COR-L47 (cell line): ENCODE measurements at regions not wholly inside any gene's neighbourhood (a gene's known extent, or its start where the extent isn't known, plus 50 kb on each side); places are given as distances from the start of the nearest gene placed in this dataset.
"Not testable (repeated sequence)": the region's sequence is repeated elsewhere in the genome, so short reads cannot be mapped to it uniquely, and the experiment has no call there.

ENCODE experiments used
- DNase-seq: peaks from one replicate; lab custom pipeline; 2025; lab: John Stamatoyannopoulos, UW

DNA sequence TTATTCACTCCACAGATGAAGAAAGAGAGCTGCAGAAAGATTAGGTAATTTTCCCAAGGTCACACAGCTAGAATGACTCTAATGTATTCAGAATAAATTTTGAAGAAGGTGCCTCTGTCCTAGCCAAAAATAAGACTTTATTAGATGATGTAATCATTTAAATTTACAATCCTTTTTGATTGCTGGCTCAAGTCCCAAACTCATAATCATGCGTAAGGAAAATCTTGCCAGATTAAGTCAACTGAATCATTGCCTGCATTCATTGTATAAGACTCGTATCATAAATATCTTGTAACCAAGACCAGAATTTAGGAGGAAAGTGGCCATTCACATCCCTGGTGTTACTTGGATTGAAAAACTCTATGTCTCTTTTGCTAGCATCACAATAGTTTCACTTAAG is 53.1 kb upstream of the STK39 start:
- no peak for DNase-seq

DNA sequence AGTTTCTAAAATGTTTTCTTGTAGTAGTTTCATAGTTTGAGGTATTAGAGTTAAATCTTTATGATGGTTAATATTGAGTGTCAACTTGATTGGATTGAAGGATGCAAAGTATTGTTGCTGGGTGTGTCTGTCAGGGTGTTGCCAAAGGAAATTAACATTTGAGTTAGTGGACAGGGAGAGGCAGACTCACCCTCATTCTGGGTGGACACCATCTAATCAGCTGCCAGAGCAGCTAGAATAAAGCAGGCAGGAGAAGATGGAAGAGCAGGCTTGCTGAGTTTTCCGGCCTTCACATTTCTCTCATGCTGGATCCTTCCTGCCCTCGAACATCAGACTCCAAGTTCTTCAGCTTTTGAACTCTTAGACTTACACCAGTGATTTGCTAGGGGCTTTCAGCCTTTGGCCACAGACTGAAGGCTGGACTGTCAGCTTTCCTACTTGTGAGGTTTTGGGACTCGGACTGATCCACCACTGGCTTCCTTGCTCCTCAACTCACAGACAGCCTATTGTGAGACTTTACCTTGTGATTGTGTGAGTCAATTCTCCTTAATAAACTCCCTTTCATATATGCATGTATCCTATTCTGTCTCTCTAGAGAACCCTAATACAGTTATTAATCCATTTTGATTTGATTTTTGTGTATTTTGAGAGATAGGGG is 56.8 kb upstream of the STK39 start:
- DNase-seq, result no peak

DNA sequence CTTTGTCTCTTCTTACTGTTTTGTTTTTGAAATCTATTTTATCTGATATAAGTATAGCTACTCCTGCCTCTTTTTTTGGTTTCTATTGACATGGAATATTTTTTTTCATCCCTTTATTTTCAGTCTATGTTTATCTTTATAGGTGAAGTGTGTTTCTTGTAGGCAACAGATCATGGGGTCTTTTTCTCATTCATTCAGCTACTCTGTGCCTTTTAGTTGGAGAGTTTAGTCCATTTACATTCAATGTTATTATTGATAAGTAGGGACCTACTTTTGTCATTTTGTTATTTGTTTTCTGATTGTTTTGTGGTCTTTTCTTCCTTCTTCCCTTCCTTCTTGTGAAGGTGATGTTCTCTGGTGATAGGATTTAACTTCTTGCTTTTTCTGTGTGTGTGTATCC is 60.0 kb upstream of the STK39 start:
- no peak for DNase-seq

DNA sequence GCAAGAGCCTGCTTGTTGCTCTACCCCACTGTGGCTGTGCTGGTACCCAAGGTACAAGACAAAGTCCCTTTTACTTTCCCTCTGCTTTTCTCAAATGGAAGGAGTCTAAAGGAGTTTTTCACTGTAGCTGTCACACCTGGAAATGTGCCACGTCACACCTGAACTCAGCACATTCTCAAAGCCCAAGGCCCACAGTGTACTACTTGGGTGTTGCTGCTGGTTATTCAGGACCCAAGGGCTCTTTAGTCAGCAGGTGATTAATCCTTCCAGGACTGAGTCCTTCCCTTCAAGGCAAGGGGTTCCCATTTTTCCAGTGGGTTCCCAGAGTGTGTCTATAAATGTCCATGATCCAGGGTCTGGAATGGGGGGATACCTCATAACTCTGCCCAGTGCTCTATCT is 63.2 kb upstream of the STK39 start:
- no peak for DNase-seq

DNA sequence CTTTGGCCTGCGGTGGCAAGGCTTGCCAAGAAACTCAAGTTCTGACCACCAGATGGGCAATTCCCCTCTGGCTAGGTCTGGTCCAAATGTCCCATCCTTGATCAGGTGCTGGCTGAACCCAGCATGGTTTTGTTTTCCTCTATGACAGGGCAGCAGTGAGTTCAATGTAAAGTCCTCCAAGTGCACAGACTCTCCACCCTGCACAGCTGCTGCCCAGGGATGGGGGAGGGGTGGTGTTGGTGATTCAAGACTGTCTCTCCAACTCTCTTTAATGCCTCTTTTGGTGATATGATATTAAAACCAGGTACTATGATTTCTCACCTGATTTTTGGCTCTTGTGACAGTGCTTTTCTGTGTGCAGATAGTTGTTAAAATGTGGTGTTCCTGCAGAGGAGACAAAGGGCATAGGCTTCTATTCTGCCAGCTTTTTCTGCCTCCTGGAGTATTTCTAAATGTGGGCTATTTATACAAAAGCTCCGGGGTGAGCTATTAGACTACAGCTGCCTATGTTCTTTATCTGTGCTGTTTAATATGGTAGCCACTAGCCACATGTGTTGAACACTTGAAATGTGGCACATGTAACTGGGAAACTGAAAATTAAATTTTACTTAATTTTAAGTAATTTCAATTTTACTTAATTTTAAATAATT is 64.0 kb upstream of the STK39 start:
- peak; percentile 36 for DNase-seq

DNA sequence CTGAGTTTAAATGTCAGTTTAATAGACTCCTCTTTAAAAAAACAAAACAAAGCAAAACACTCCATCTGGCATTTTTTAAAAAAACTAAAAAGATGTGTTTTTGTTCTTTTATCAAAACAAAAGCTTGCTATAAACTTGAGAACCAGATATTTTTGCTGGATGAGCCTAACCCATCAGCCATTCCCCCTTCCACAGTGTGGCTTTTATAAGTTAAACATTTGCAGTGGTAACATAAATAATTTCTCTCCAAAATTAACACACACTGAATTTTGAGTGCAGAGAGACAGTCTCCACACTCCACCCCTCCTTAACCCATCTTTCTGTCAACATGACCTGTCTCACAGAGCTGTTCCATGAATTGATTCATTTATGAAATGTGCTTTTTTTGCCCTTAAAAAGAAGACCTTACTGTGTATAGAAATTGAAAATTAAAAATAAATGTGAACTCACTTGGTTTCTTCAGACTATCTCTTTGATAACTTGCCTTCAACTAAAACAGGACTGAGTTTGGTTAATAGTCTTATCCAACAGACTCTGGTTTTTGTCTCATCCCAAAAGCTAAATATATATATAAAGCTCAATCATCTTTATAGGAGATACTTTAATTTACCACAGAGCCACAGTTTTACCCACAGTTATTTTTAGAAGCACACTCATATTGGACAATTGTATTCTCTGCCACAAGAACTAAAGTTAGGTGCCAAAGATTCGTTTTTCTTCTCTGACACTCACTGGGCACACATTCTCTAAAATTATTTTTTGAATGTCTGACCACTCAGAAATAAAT is 64.8 kb upstream of the STK39 start:
- no peak for DNase-seq

DNA sequence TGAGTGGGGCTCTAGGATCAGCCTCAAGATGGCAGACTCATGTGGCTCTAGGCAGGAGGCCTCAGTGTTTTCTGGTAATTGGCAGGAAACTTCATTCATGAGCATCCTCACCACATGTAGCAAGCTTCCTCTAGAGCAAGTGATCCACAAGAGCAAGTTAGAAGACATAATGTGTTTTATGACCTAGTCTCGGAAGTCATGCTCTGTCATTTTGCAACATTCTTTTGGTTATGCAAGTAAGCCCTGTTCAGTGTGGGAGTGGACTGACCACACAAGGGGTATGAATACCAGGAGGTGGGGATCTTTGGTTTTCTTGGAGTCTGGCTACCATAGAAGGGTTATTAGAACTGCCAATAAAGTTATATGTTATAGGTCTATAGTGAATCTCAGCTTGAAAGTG is 66.8 kb upstream of the STK39 start:
- DNase-seq, result no peak

DNA sequence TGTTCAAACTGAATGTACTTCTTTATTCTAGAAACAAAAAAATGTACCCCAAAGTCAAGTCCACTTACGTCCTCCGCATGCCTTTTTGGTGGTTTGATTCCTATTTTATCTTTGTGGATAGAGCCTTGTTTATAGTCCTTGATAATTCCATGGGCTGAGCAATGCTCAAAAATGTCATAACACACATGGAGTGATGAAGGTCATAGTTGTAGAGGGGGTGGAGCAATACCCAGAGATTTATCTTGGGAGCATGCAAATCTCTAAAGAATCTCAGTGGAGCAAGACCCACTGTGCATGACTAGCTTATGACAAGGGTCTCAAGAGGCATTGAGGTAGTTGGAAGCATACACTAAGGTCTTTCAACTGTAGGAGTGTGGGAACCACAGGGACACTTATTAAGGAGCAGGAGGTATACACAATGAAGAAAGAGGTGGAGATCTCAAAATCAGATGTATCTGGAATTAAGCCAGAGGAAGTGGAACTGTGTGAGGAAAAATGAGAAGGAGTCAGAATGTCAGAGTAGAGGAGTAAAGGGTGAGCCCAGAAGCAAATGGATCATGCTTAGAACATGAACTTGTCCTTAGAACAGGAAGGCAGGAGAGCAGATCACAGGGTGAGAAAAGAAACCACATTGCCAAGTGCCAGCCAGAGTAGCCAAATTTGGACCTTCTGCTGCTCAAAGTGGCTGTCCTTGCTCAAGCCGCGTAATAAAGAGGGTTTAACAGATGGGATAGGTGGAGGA is 68.1 kb upstream of the STK39 start:
- DNase-seq, result no peak

DNA sequence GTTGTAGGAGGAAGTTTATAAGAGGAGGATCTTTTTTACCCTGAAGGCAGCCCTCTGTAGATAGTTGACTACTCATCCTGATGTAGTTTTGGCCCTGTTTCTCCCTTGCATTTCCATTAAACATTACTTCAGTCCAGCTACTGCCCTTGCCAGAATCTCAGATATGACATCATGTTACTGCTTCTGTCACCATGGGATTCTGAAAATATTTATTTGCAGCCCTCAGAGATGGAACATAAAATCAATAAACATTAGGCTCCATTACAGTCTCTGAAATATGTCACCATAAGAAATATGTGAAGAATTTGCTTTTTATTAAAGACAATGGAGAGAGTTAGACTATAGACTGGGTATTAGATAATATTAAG is 68.7 kb upstream of the STK39 start:
- no peak for DNase-seq

DNA sequence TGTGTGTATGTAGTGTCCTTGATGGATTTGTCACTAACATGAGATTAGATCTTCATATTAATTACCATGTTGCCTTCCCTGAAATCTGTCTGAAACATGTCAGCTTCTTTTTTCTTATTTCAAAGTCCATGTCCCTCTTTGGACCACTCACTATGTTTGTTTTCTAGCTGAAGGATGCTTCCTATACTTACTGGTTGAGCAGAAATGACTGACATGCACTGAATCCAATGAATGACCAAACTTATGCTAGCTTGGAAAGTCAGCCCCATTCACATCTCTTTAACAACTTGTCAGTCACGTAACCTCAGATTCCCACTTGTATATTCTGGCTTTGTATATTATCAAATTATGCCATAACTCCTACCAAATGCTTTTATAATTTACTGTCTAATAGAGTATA is 69.9 kb upstream of the STK39 start:
- no peak for DNase-seq

DNA sequence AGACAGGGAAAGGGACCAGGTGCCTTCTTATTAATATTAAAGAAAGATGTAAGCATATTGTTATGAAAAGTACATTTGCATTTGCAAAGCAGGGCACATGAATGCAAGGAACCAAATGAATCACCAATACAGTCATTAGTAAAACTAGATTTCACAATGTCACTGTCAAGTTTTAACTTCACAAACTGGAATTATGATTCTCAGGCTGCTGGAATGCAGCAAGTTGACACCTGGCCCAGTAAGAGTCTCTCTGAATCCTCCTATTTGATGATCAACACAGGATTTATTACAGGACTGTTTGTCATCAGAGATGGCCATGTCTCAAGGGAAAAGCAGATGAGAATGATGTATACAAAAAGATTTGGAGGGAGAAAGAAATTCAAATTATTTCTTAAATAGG is 72.9 kb upstream of the STK39 start:
- DNase-seq, result no peak

DNA sequence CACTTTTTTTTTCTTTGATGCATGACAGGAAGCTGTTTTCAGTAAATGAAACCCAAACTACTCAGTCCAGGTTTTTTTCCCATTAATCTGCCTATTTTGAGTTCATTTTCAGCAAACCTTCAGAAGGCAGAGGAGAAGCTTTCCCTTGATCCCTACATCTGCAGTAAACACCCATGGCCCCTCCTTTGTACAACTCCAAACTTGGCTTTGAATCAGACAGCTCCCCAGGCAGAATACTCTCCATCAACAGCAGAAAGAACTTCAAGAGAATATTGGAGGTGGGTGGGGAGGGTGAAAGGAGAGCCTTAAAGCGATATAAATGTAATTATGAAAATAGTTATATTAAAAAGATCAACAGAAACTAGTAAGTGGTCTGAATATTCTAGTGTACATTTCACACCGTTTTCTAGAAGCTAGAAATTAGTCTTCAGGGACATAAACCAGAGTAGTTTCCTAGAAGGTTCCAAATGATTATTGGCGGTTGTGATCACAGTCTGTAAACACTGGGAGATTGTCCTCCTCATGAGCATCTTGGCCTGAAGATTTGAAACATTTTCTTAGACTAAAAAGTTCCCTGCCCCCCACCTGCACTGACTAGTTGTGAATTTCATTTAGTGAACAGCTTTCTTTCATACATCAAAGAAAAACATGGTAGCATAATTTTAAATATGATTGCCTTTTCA is 75.1 kb upstream of the STK39 start:
- no peak for DNase-seq

DNA sequence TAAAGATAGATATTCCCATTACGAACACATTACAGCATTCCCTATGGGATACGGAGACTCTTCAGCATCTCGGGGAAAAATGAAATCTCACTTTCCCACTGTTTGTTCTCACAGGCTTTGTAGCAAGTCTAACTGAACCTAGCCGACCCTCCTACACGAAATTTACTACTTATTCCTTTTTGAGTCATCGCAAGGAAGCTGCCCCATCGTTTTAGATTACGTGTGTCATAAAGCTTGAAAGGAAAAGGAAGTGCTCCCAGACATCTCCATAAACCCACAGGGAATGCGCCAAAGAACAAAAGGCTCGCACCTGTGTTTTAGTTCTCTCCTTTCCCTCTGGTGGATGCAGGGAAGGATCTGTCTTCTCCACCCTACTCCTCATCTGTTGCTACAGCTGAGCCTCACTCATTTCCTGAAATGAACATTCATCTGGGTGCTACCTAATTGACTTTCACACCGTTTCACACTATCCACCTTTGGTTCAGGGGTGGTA is 76.2 kb upstream of the STK39 start:
- no peak for DNase-seq

DNA sequence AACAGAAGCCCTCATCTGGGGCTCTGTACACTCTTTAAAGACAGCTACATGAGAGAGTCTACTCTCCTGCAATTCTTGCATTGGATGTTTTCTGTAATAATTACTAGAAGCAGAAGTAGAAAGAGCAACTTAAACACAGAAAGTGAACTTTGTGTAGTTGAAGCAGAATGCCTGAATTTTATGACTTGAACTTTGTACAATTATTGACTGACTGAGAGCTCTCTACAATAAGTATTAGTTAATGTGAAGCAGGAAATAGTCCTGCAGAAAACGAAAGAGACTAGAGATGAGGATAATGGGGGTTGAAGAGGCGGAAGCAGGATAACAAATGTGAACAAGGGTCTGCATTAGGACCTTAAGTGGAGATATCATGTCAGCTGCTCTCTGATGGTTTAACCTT is 79.2 kb upstream of the STK39 start:
- DNase-seq, result no peak

DNA sequence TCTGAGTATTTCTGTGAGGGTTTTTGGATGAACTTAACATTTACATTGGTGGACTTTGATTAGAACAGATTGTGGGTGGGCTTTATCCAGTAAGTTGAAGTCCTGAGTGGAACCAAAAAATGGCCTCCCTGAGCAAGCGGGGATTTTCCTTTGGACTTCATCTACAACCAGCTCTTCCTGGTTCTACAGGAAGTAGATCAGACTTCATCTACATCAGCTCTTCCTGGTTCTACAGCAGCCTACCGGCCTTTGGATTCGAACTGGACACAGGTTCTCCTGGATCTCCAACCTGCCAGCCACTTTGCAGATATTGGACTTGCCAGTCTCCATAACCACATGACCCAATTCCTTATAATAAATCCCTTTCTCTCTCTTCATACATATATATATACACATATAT is 79.9 kb upstream of the STK39 start:
- no peak for DNase-seq

DNA sequence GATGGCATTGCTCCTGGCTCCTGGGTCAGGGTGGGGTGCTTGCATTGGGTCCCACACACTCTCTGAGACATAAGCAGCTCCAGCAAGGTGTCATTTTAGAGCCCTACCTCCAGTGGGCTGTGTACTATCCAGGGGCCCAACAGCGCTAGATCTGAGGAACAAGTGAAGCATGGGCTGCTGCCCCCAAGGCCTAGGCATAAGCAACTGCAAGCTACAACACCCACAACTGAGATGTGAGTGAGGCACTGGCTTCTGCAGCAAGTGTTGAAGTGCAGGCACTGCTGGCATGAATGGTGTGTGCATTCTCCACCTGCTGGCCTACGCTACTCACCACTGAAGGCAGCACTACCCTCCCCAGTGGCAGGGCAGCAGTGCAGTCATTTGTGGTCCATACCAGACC is 81.0 kb upstream of the STK39 start:
- DNase-seq, result no peak

DNA sequence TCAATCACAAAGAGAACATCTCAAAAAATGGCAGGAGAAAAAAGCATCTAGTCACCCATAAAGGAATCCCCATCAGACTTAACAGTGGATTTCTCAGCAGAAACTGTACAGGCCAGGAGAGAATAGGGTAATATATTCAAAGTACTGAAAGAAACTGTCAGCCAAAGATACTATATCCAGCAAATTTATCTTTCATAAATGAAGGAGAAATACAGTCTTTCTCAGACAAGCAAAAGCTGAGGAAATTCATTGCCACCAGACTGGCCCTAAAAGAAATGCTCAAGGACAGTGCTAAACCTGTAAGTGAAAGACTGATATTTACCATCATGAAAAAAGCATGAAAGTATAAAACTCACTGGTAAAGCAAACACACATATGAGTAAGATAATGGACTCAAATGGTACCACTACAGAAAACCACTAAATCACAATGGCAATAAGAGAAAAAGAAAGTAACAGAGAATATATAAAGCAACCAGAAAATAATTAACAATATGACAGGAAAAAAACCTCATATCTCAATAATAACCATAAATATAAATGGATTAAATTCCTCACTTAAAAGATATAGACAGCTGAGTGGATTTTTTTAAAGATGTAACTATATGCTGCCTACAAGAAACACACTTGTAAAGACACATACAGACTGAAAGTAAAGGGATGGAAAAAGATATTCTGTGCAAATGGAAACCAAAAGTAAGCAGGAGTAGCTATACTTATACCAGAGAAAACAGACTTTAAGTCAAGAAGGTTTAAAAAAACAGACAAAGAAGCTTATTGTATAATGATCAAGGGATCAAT is 83.4 kb upstream of the STK39 start:
- DNase-seq, result no peak

DNA sequence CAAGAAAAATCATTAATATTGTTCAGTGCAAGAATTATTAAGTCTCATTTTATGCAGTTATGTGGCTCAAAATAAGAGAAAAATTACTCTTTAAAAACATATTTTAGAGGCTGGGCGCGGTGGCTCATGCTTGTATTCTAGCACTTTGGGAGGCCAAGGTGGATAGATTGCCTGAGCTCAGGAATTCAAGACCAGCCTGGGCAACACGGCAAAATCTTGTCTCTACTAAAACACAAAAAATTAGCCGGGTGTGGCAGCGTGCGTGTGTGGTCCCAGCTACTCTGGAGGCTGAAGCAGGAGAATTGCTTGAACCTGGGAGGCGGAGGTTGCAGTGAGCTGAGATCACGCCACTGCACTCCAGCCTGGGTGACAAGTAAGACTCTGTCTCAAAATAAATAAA is 87.9 kb upstream of the STK39 start:
- not testable (repeated sequence) for DNase-seq

DNA sequence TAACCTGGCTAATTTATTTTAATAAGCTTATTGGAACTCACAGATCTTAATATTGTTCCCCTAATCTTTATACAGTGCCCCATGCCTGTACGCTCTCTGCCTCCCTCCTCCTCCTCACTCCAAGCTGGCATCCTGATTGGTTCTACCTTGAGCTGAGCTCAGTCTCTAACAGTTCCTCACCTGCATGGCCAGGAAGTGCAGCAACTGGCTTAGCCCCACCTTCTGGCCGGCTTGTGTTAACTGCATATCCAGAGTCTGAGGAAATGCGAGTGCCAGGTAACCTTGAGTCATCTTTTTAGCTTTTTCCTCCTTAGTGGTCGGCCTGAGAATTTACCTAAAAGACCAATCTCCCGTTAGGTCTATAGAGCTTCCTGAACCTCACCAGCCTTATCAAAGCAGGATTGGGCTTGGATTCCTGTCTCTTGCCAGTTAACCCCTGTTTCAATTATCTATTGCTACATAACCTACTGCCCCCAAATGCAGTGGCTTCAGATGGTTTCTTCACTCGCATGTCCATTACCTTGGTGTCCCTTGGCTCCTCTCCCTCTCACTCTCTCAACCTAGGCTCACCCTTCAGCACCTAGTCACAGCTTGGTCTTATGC is 89.5 kb upstream of the STK39 start:
- DNase-seq, result peak; percentile 76

DNA sequence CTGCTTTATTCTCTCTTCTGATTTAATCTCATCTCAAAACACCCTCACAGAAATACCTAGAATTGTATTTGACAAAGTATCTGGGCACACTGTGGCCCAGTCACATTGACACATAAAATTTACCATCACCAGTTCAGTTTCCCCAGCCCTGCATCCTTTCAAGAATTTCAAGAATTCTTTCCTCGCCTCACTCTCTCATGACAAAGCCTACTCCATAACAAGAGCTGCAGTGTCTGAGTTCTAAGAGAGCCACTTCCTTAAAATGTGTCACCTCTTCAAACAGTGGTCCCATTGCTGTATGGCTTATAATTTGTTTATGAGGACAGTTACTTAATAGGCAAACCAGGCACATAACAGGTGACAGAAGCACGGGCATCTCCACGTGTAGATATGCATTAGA is 90.9 kb upstream of the STK39 start:
- DNase-seq, result no peak
